GM12892 (cell line): ENCODE measurements at regions not wholly inside any gene's neighbourhood (a gene's known extent, or its start where the extent isn't known, plus 50 kb on each side); places are given as distances from the start of the nearest gene placed in this dataset.

ENCODE experiments used
- POLR2AphosphoS5 ChIP-seq: IDR thresholded peaks from 2 replicates; pipeline ENCODE4 v1.6.1; 2011; ENCODE audit warnings: low read depth, low read length, control low read depth
- TAF1 ChIP-seq: IDR thresholded peaks from 2 replicates; pipeline ENCODE4 v1.6.1; 2011; ENCODE audit warnings: low read depth, mild to moderate bottlenecking, control low read depth, low read length, borderline replicate concordance

DNA sequence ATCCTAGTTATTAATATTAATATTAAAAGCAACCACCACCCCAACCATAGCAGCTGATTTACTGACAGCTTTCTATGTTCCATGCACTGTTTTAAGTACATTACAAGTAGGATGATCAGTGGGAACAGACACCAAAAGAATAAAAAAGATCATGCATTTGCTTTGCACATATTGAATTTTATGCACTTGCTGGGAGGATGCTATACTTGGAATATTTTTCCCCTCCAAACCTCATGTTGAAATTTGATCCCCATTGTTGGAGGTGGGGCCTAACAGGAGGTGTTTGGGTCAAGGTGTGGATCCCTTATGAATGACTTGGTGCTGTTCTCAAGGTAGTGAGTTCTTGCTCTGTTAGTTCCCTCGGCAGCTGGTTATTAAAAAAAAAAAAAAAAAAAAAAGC lies 178.9 kb upstream of the MYLIP start:
- TF ChIP-seq TAF1 (no peak), POLR2AphosphoS5 (no peak)
